GM23248 (cell line): ENCODE measurements at regions not wholly inside any gene's neighbourhood (a gene's known extent, or its start where the extent isn't known, plus 50 kb on each side); places are given as distances from the start of the nearest gene placed in this dataset.

Source experiments
- EZH2 ChIP-seq: fragments of 200-600 bp; sonication (generic); IDR thresholded peaks from 2 replicates; pipeline ENCODE4 v1.6.1; 2018; ENCODE audit warnings: antibody characterized with exemption, mild to moderate bottlenecking; ENCODE audit not compliant: insufficient read depth, poor library complexity, severe bottlenecking
- EZH2phosphoT487 ChIP-seq: fragments of 200-600 bp; sonication (generic); IDR thresholded peaks from 2 replicates; pipeline ENCODE4 v1.6.1; 2018; ENCODE audit warnings: antibody characterized with exemption, moderate library complexity, mild to moderate bottlenecking, low read depth; ENCODE audit not compliant: insufficient read depth

DNA sequence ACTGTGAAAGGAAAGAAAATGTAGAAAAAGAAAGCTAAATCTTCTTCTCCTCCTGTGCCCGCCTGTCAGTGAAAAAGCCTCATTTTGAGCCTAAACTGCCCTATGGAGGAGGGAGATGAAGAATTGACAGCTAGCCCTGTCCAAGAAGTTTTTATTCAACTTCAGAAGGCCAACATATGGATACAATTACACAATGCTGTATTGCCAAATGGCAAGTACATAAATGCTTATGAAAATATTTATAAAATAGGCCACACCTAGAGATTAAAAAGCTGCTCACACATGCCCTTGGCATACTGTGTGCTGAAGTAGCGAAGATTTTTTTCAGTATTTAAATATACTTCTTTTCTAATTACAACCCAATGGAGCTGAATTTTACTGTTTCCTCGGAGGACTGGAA lies 65.1 kb upstream of the NEBL start:
- TF ChIP-seq EZH2 = no peak
- TF ChIP-seq EZH2phosphoT487 = no peak
